ENCODE measurements at regions not wholly inside any gene's neighbourhood (a gene's known extent, or its start where the extent isn't known, plus 50 kb on each side); places are given as distances from the start of the nearest gene placed in this dataset.

GRCh38 chr18:22034276-22034675 lies 135.1 kb upstream of the GATA6 start:
- TF ChIP-seq CTCF (IDR thresholded peaks at IDR 0.05) = no peak
- no peak overlapping the region for H3K4me3 ChIP-seq
- intact Hi-C loops (cut with DNase I) = no loop called here
- H3K36me3 ChIP-seq = no peaks in the 10 kb centered on the region
- no peaks in the 10 kb centered on the region for H3K4me1 ChIP-seq
- DNase-seq = no peak
- H3K27me3 ChIP-seq = no peaks in the 10 kb centered on the region
- no peak overlapping the region for H3K27ac ChIP-seq
- no peaks in the 10 kb centered on the region for H3K9me3 ChIP-seq
- ATAC-seq = no peak

GRCh38 chr18:22040533-22040932 lies 128.9 kb upstream of the GATA6 start:
- DNase-seq (no peak), ATAC-seq (no peak)
- no peaks in the 10 kb centered on the region for H3K4me1 ChIP-seq
- H3K36me3 ChIP-seq = no peaks in the 10 kb centered on the region
- H3K4me3 ChIP-seq = no peak overlapping the region
- no peaks in the 10 kb centered on the region for H3K27me3 ChIP-seq
- no peak for TF ChIP-seq CTCF (IDR thresholded peaks at IDR 0.05)
- no peak overlapping the region for H3K27ac ChIP-seq
- intact Hi-C loops (cut with DNase I) = no loop called here
- no peaks in the 10 kb centered on the region for H3K9me3 ChIP-seq

GRCh38 chr18:22043837-22044236 lies 125.6 kb upstream of the GATA6 start:
- Histone ChIP-seq H3K27ac (no peak overlapping the region), H3K9me3 (no peaks in the 10 kb centered on the region), H3K4me1 (no peaks in the 10 kb centered on the region), H3K4me3 (no peak overlapping the region), H3K36me3 (no peaks in the 10 kb centered on the region), H3K27me3 (no peaks in the 10 kb centered on the region)
- no peak for DNase-seq
- TF ChIP-seq CTCF (IDR thresholded peaks at IDR 0.05) = no peak
- ATAC-seq = no peak
- intact Hi-C loops (cut with DNase I) = no loop called here

DNA sequence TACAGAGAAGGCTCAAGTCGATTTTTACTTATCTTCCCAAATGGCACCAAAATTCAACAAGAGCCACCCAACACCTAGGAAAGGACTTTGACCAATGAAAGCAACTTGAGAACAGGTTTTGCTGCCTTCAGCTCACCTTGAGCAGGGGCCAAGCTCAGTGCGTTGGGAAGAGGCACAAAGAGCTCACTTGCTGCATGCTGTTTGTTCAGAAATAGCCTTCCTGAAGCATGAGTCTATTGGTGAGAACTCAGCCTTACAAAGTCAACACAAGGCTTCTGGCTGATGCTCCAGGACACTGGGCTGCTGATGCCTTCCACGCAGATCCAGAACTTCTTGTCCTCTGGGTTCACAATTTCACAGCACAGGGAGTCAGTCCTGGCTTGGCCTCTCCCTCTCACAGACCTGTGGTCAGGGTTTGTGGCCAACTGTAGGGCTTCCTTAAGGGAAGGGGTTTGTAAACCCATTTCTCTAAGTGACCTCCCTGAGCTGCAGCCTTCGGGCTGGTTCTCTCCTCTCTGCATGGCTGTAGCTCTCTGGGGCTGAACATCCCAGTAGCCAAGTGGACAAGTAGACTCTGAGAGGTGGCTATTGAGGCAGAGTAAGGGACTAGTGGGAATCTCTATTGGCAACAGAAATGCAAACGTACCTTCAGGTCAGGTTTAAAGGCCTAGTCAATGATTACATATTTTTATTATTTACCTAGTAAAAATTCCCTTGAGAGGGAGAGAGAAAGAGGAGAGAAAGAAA lies 124.7 kb upstream of the GATA6 start:
- Histone ChIP-seq H3K27ac (no peak overlapping the region), H3K36me3 (no peaks in the 10 kb centered on the region), H3K4me3 (no peak overlapping the region), H3K4me1 (no peaks in the 10 kb centered on the region), H3K27me3 (no peaks in the 10 kb centered on the region), H3K9me3 (no peaks in the 10 kb centered on the region)
- ATAC-seq (peak; percentile 90), DNase-seq (peak in 1 of 4 donors; percentile 73)
- TF ChIP-seq CTCF (IDR thresholded peaks at IDR 0.05) = no peak
- intact Hi-C loops (cut with DNase I) = no loop called here

- Histone ChIP-seq H3K27me3 (no peaks in the 10 kb centered on the region), H3K9me3 (no peaks in the 10 kb centered on the region), H3K4me1 (no peaks in the 10 kb centered on the region), H3K4me3 (no peak overlapping the region), H3K36me3 (no peaks in the 10 kb centered on the region), H3K27ac (no peak overlapping the region)
- intact Hi-C loops (cut with DNase I) = no loop called here
- no peak for ATAC-seq
- no peak for TF ChIP-seq CTCF (IDR thresholded peaks at IDR 0.05)
- no peak for DNase-seq
Measured at GRCh38 chr18:22045221-22045918, 124.0 kb upstream of the GATA6 start.

Data from left lung (tissue), 4 donors.